ENCODE measurements at regions not wholly inside any gene's neighbourhood (a gene's known extent, or its start where the extent isn't known, plus 50 kb on each side); places are given as distances from the start of the nearest gene placed in this dataset.

DNA sequence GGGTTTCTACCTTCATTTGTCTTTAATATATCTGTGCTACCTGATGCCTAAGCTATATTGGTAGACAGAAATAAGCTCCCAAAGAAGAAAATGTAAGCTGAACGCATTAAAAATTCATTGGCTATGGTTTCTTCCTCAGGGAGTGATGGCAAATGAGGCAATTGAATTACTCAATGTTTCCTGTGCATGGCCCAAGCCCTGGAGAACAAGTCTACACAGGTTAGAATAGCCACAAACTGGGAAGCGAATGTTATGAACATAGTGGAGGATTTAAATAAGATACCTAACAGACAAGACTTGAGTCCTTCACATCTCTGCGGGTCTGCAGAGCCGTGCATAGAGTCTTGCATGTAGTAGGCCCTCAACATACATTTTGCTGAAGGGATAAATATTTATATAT lies 350.3 kb downstream of the RWDD3 start:
- H3K4me2 ChIP-seq: no peak overlapping the region
- H3K4me1 ChIP-seq (replicated peaks; ENCODE audit: insufficient read depth): no peaks in the 10 kb centered on the region
- H3K27ac ChIP-seq: no peak overlapping the region
- TF ChIP-seq EZH2 (IDR thresholded peaks at IDR 0.05; ENCODE audit: low read depth): no peak
- TF ChIP-seq, protein P1, sequence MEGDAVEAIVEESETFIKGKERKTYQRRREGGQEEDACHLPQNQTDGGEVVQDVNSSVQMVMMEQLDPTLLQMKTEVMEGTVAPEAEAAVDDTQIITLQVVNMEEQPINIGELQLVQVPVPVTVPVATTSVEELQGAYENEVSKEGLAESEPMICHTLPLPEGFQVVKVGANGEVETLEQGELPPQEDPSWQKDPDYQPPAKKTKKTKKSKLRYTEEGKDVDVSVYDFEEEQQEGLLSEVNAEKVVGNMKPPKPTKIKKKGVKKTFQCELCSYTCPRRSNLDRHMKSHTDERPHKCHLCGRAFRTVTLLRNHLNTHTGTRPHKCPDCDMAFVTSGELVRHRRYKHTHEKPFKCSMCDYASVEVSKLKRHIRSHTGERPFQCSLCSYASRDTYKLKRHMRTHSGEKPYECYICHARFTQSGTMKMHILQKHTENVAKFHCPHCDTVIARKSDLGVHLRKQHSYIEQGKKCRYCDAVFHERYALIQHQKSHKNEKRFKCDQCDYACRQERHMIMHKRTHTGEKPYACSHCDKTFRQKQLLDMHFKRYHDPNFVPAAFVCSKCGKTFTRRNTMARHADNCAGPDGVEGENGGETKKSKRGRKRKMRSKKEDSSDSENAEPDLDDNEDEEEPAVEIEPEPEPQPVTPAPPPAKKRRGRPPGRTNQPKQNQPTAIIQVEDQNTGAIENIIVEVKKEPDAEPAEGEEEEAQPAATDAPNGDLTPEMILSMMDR (conservative IDR thresholded peaks at IDR 0.05): no peak
- H3K4me3 ChIP-seq: no peak overlapping the region
- DNase-seq: no peak
- H3K36me3 ChIP-seq (ENCODE audit: low read depth): no peaks in the 10 kb centered on the region
- 0 out of 2 replicates have a peak, but pooled peaks cover 6% of the 10 kb centered on the region for H3K27me3 ChIP-seq (ENCODE audit: insufficient read depth, low read depth)
- no peaks in the 10 kb centered on the region for H3F3A ChIP-seq (ENCODE audit: insufficient read depth, low read depth)
- ChIA-PET CTCF (no interaction called here), POLR2A (ENCODE audit: unreplicated experiment) (no interaction called here)
- no peak overlapping the region for H2AFZ ChIP-seq
- BruUV-seq (replicated peaks): no TSS peak
- no peaks in the 10 kb centered on the region for H4K20me1 ChIP-seq (ENCODE audit: insufficient read depth)
- H3K9me2 ChIP-seq (ENCODE audit: insufficient read depth): no peaks in the 10 kb centered on the region
- no peaks in the 10 kb centered on the region for H3K9me3 ChIP-seq (ENCODE audit: insufficient read depth, low read depth)
- intact Hi-C loops (cut with micrococcal nuclease; ENCODE audit: unreplicated experiment): no loop called here
- no peaks in the 10 kb centered on the region for H3K79me2 ChIP-seq (ENCODE audit: low read depth)

DNA sequence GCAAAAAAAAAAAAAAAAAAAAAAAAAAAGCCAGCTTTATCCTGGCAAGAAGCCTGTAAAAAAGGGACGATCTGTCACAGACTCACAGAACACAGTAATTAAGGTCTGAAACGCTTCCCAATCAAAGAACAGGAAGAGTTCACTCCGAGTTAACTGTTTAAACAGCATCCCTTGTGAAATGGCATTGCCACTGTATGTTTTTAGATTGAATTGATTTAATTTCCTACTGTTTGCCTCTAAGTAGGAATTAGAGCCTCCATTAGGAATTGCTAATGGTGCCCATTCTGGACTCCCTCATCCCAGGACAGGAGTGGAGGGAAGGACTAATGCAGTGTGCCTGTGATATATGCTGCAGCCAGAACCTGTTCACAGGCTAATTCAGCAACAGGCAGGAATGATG lies 370.8 kb downstream of the RWDD3 start:
- Histone ChIP-seq H2AFZ (no peak overlapping the region), H3K4me2 (no peak overlapping the region), H4K20me1 (ENCODE audit: insufficient read depth) (no peaks in the 10 kb centered on the region), H3F3A (ENCODE audit: insufficient read depth, low read depth) (no peaks in the 10 kb centered on the region), H3K4me3 (no peak overlapping the region), H3K36me3 (ENCODE audit: low read depth) (no peaks in the 10 kb centered on the region), H3K9me2 (ENCODE audit: insufficient read depth) (no peaks in the 10 kb centered on the region; the same call in 1 of the 2 replicates), H3K27ac (no peak overlapping the region), H3K27me3 (ENCODE audit: insufficient read depth, low read depth) (0 out of 2 replicates have a peak, but pooled peaks cover 4% of the 10 kb centered on the region), H3K79me2 (ENCODE audit: low read depth) (no peaks in the 10 kb centered on the region), H3K4me1 (replicated peaks; ENCODE audit: insufficient read depth) (no peaks in the 10 kb centered on the region), H3K9me3 (ENCODE audit: insufficient read depth, low read depth) (no peaks in the 10 kb centered on the region)
- no peak for TF ChIP-seq EZH2 (IDR thresholded peaks at IDR 0.05; ENCODE audit: low read depth)
- TF ChIP-seq, protein P1 (conservative IDR thresholded peaks at IDR 0.05): no peak
- intact Hi-C loops (cut with micrococcal nuclease; ENCODE audit: unreplicated experiment): no loop called here
- CTCF ChIA-PET: no interaction called here
- DNase-seq: no peak
- BruUV-seq (replicated peaks): no TSS peak
- POLR2A ChIA-PET (ENCODE audit: unreplicated experiment): no interaction called here

DNA sequence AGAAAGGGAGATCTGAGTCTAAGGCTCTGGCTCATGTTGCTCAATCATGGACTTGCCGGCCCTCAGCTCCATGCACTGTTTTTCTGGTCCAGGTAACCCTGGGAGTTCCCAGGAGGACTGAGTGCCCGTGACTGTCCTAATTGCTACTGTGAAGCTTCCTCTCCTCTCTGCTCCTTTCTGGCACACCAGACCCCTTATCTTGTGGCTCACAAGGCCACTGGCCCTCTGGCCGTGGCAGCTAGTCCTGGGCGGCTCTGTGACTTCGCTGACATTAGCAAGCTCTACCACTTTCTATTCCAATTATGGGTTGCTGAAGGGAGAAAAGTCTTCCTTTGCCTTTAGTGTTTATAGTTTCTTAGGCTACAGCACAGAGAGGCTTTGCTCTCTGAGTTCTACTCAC lies 380.2 kb downstream of the RWDD3 start:
- Histone ChIP-seq H3K4me2 (no peak overlapping the region), H2AFZ (no peak overlapping the region), H3K9me2 (ENCODE audit: insufficient read depth) (peaks cover 4% of the 10 kb centered on the region; the same call in 1 of the 2 replicates), H3K79me2 (ENCODE audit: low read depth) (no peaks in the 10 kb centered on the region), H3K36me3 (ENCODE audit: low read depth) (no peaks in the 10 kb centered on the region), H3K9me3 (ENCODE audit: insufficient read depth, low read depth) (no peaks in the 10 kb centered on the region; the same call in 1 of the 2 replicates), H3F3A (ENCODE audit: insufficient read depth, low read depth) (no peaks in the 10 kb centered on the region), H4K20me1 (ENCODE audit: insufficient read depth) (no peaks in the 10 kb centered on the region), H3K27me3 (ENCODE audit: insufficient read depth, low read depth) (no peaks in the 10 kb centered on the region), H3K27ac (no peak overlapping the region), H3K4me3 (no peak overlapping the region), H3K4me1 (replicated peaks; ENCODE audit: insufficient read depth) (no peaks in the 10 kb centered on the region)
- no TSS peak for BruUV-seq (replicated peaks)
- TF ChIP-seq EZH2 (IDR thresholded peaks at IDR 0.05; ENCODE audit: low read depth): no peak
- TF ChIP-seq, protein P1 (conservative IDR thresholded peaks at IDR 0.05): no peak
- ChIA-PET CTCF (no interaction called here), POLR2A (ENCODE audit: unreplicated experiment) (no interaction called here)
- no peak for DNase-seq
- intact Hi-C loops (cut with micrococcal nuclease; ENCODE audit: unreplicated experiment): no loop called here

Measured in PC-9 (cell line).